ENCODE measurements at regions not wholly inside any gene's neighbourhood (a gene's known extent, or its start where the extent isn't known, plus 50 kb on each side); places are given as distances from the start of the nearest gene placed in this dataset.

GRCh38 chr7:33742521-33742920 is 162.8 kb upstream of the BMPER start:
- Histone ChIP-seq H3K4me2 (ENCODE audit: low read depth, low read length) (no peak overlapping the region), H3K36me3 (replicated peaks; ENCODE audit: insufficient read depth, low read length) (no peaks in the 10 kb centered on the region), H3K27ac (ENCODE audit: low read length) (no peak overlapping the region), H4K20me1 (ENCODE audit: insufficient read depth, low read length) (no peaks in the 10 kb centered on the region), H3K9me2 (replicated peaks; ENCODE audit: insufficient read depth, low read length) (no peaks in the 10 kb centered on the region), H3K9ac (ENCODE audit: low read length) (no peak overlapping the region), H3F3A (ENCODE audit: insufficient read depth, low read length) (no peaks in the 10 kb centered on the region), H3K79me2 (ENCODE audit: low read length) (no peaks in the 10 kb centered on the region), H3K4me1 (ENCODE audit: low read length) (no peaks in the 10 kb centered on the region), H3K4me3 (ENCODE audit: low read length) (no peak overlapping the region), H2AFZ (ENCODE audit: low read length) (no peak overlapping the region), H3K9me3 (replicated peaks; ENCODE audit: insufficient read depth, low read length) (no peaks in the 10 kb centered on the region), H3K27me3 (replicated peaks; ENCODE audit: insufficient read depth, low read length) (no peaks in the 10 kb centered on the region)
- DNase-seq = no peak
- TF ChIP-seq EZH2phosphoT487 (IDR thresholded peaks at IDR 0.05; ENCODE audit: low read length) (no peak), EZH2 (optimal IDR thresholded peaks at IDR 0.05; ENCODE audit: low read depth, low read length) (no peak), CTCF (IDR thresholded peaks at IDR 0.05; ENCODE audit: low read length) (no peak)

- DNase-seq = no peak
- Histone ChIP-seq H3F3A (ENCODE audit: insufficient read depth, low read length) (no peaks in the 10 kb centered on the region), H3K4me2 (ENCODE audit: low read depth, low read length) (no peak overlapping the region)
Measured at GRCh38 chr7:33742999-33743587, 162.2 kb upstream of the BMPER start.

GRCh38 chr7:33743594-33743993 is 161.7 kb upstream of the BMPER start:
- Histone ChIP-seq H3K4me1 (ENCODE audit: low read length) (no peaks in the 10 kb centered on the region), H3K4me3 (ENCODE audit: low read length) (no peak overlapping the region), H3K9me2 (replicated peaks; ENCODE audit: insufficient read depth, low read length) (no peaks in the 10 kb centered on the region), H3K9ac (ENCODE audit: low read length) (no peak overlapping the region), H4K20me1 (ENCODE audit: insufficient read depth, low read length) (no peaks in the 10 kb centered on the region), H3K4me2 (ENCODE audit: low read depth, low read length) (no peak overlapping the region), H2AFZ (ENCODE audit: low read length) (no peak overlapping the region), H3F3A (ENCODE audit: insufficient read depth, low read length) (no peaks in the 10 kb centered on the region), H3K36me3 (replicated peaks; ENCODE audit: insufficient read depth, low read length) (no peaks in the 10 kb centered on the region), H3K27ac (ENCODE audit: low read length) (no peak overlapping the region), H3K9me3 (replicated peaks; ENCODE audit: insufficient read depth, low read length) (no peaks in the 10 kb centered on the region), H3K27me3 (replicated peaks; ENCODE audit: insufficient read depth, low read length) (no peaks in the 10 kb centered on the region), H3K79me2 (ENCODE audit: low read length) (no peaks in the 10 kb centered on the region)
- no peak for TF ChIP-seq EZH2 (optimal IDR thresholded peaks at IDR 0.05; ENCODE audit: low read depth, low read length)
- no peak for TF ChIP-seq EZH2phosphoT487 (IDR thresholded peaks at IDR 0.05; ENCODE audit: low read length)
- DNase-seq = no peak

More at GRCh38 chr7:33742999-33743587, 162.2 kb upstream of the BMPER start:
- Histone ChIP-seq H3K27me3 (replicated peaks; ENCODE audit: insufficient read depth, low read length) (no peaks in the 10 kb centered on the region), H3K79me2 (ENCODE audit: low read length) (no peaks in the 10 kb centered on the region), H3K36me3 (replicated peaks; ENCODE audit: insufficient read depth, low read length) (no peaks in the 10 kb centered on the region), H4K20me1 (ENCODE audit: insufficient read depth, low read length) (no peaks in the 10 kb centered on the region), H3K4me1 (ENCODE audit: low read length) (no peaks in the 10 kb centered on the region), H3K27ac (ENCODE audit: low read length) (no peak overlapping the region), H3K4me3 (ENCODE audit: low read length) (no peak overlapping the region), H2AFZ (ENCODE audit: low read length) (no peak overlapping the region), H3K9ac (ENCODE audit: low read length) (no peak overlapping the region), H3K9me3 (replicated peaks; ENCODE audit: insufficient read depth, low read length) (no peaks in the 10 kb centered on the region), H3K9me2 (replicated peaks; ENCODE audit: insufficient read depth, low read length) (no peaks in the 10 kb centered on the region)
- no peak for TF ChIP-seq EZH2 (optimal IDR thresholded peaks at IDR 0.05; ENCODE audit: low read depth, low read length)
- TF ChIP-seq EZH2phosphoT487 (IDR thresholded peaks at IDR 0.05; ENCODE audit: low read length) = no peak
- TF ChIP-seq CTCF (IDR thresholded peaks at IDR 0.05; ENCODE audit: low read length) = no peak

- no peaks in the 10 kb centered on the region for H3K36me3 ChIP-seq (replicated peaks; ENCODE audit: insufficient read depth, low read length)
- no peaks in the 10 kb centered on the region for H4K20me1 ChIP-seq (ENCODE audit: insufficient read depth, low read length)
- H3K4me2 ChIP-seq (ENCODE audit: low read depth, low read length) = no peak overlapping the region
- H3K9me3 ChIP-seq (replicated peaks; ENCODE audit: insufficient read depth, low read length) = no peaks in the 10 kb centered on the region
- no peaks in the 10 kb centered on the region for H3F3A ChIP-seq (ENCODE audit: insufficient read depth, low read length)
- no peak overlapping the region for H2AFZ ChIP-seq (ENCODE audit: low read length)
- no peaks in the 10 kb centered on the region for H3K9me2 ChIP-seq (replicated peaks; ENCODE audit: insufficient read depth, low read length)
- no peak overlapping the region for H3K27ac ChIP-seq (ENCODE audit: low read length)
- H3K4me1 ChIP-seq (ENCODE audit: low read length) = no peaks in the 10 kb centered on the region
- no peak overlapping the region for H3K4me3 ChIP-seq (ENCODE audit: low read length)
- no peaks in the 10 kb centered on the region for H3K27me3 ChIP-seq (replicated peaks; ENCODE audit: insufficient read depth, low read length)
- no peak overlapping the region for H3K9ac ChIP-seq (ENCODE audit: low read length)
- DNase-seq = peak; percentile 41
- H3K79me2 ChIP-seq (ENCODE audit: low read length) = no peaks in the 10 kb centered on the region
- no peak for TF ChIP-seq EZH2phosphoT487 (IDR thresholded peaks at IDR 0.05; ENCODE audit: low read length)
- TF ChIP-seq CTCF (IDR thresholded peaks at IDR 0.05; ENCODE audit: low read length) = peak; percentile 49
Measured at GRCh38 chr7:33744293-33745075, 160.9 kb upstream of the BMPER start.

Data from MM.1S (cell line).